RPMI8226 (cell line): ENCODE measurements at regions not wholly inside any gene's neighbourhood (a gene's known extent, or its start where the extent isn't known, plus 50 kb on each side); places are given as distances from the start of the nearest gene placed in this dataset.
"Not testable (repeated sequence)": the region's sequence is repeated elsewhere in the genome, so short reads cannot be mapped to it uniquely, and the experiment has no call there.

Source experiments
- DNase-seq: peaks from one replicate; pipeline ENCODE4 v3.0.0-alpha.2; 2015

GRCh38 chr3:169029674-169030285 is 633.7 kb downstream of the MECOM start:
- DNase-seq, result no peak

GRCh38 chr3:169028716-169029115 is 634.8 kb downstream of the MECOM start:
- no peak for DNase-seq

GRCh38 chr3:169026543-169027182 is 636.8 kb downstream of the MECOM start:
- no peak for DNase-seq

- no peak for DNase-seq
Measured at GRCh38 chr3:169022457-169022856, 641.1 kb downstream of the MECOM start.

GRCh38 chr3:169020371-169020770 is 643.1 kb downstream of the MECOM start:
- no peak for DNase-seq

GRCh38 chr3:169009453-169009852 is 654.1 kb downstream of the MECOM start:
- no peak for DNase-seq

- DNase-seq, result no peak
Measured at GRCh38 chr3:169008776-169009358, 654.6 kb downstream of the MECOM start.

- DNase-seq, result no peak
Measured at GRCh38 chr3:169007145-169007544, 656.4 kb downstream of the MECOM start.

- not testable (repeated sequence) for DNase-seq
Measured at GRCh38 chr3:169006398-169006797, 657.1 kb downstream of the MECOM start.

GRCh38 chr3:169002689-169003088 is 660.8 kb downstream of the MECOM start:
- DNase-seq, result no peak

- DNase-seq, result no peak
Measured at GRCh38 chr3:168998792-168999191, 664.7 kb downstream of the MECOM start.

- no peak for DNase-seq
Measured at GRCh38 chr3:168997488-168997887, 666.0 kb downstream of the MECOM start.

- DNase-seq, result no peak
Measured at GRCh38 chr3:168996622-168997021, 666.9 kb downstream of the MECOM start.

GRCh38 chr3:168995129-168995528 is 668.4 kb downstream of the MECOM start:
- DNase-seq, result no peak

GRCh38 chr3:168991803-168992202 is 671.7 kb downstream of the MECOM start:
- no peak for DNase-seq

- DNase-seq, result no peak
Measured at GRCh38 chr3:168990621-168991020, 672.9 kb downstream of the MECOM start.

- no peak for DNase-seq
Measured at GRCh38 chr3:168990134-168990533, 673.4 kb downstream of the MECOM start.

- DNase-seq, result no peak
Measured at GRCh38 chr3:168989396-168989795, 674.1 kb downstream of the MECOM start.

GRCh38 chr3:168988853-168989252 is 674.7 kb downstream of the MECOM start:
- no peak for DNase-seq

GRCh38 chr3:168984872-168985271 is 678.6 kb downstream of the MECOM start:
- DNase-seq, result no peak

GRCh38 chr3:168983046-168983445 is 680.5 kb downstream of the MECOM start:
- DNase-seq, result no peak

GRCh38 chr3:168981396-168981795 is 682.1 kb downstream of the MECOM start:
- DNase-seq, result no peak

- DNase-seq, result no peak
Measured at GRCh38 chr3:168977716-168978374, 685.7 kb downstream of the MECOM start.

GRCh38 chr3:168976969-168977368 is 686.5 kb downstream of the MECOM start:
- DNase-seq, result no peak
